ENCODE measurements at regions not wholly inside any gene's neighbourhood (a gene's known extent, or its start where the extent isn't known, plus 50 kb on each side); places are given as distances from the start of the nearest gene placed in this dataset.

- Histone ChIP-seq H3K4me3 (ENCODE audit: control extremely low read depth in 1 of 5, extremely low read depth in 1 of 5, insufficient read depth in 1 of 5, low read depth in 2 of 5, low read length in 4 of 5) (no peak overlapping the region), H3K9ac (ENCODE audit: low read length) (no peak overlapping the region), H3K36me3 (replicated peaks in 1 of 2; ENCODE audit: control extremely low read depth in 1 of 2, control insufficient read depth in 1 of 2, extremely low read depth in 1 of 2, insufficient read depth in 2 of 2, low read length in 1 of 2) (no peaks in the 10 kb centered on the region), H4K20me1 (ENCODE audit: control insufficient read depth, insufficient read depth, low read length, poor library complexity, severe bottlenecking) (no peaks in the 10 kb centered on the region), H3K9me3 (ENCODE audit: control extremely low read depth in 1 of 3, control insufficient read depth in 2 of 3, insufficient read depth in 1 of 3, low read length in 2 of 3) (no peaks in the 10 kb centered on the region), H3K27ac (ENCODE audit: low read length in 2 of 2) (no peak overlapping the region), H3K79me2 (ENCODE audit: control insufficient read depth, insufficient read depth, low read length) (no peaks in the 10 kb centered on the region), H3K4me1 (ENCODE audit: control insufficient read depth in 2 of 2, insufficient read depth in 2 of 2, low read length in 2 of 2) (no peaks in the 10 kb centered on the region), H3K4me2 (replicated peaks; ENCODE audit: low read depth, low read length, poor library complexity, severe bottlenecking) (no peak overlapping the region), H3K27me3 (replicated peaks in 1 of 4; ENCODE audit: control extremely low read depth in 1 of 4, control insufficient read depth in 3 of 4, insufficient read depth in 4 of 4, low read length in 3 of 4) (no peaks in the 10 kb centered on the region), H2AFZ (ENCODE audit: insufficient read depth, low read depth, low read length, poor library complexity, severe bottlenecking) (no peak overlapping the region)
- no peak overlapping the region for H3K4me3 Mint-ChIP-seq
- 71% methylated on average over 4 of the region's 9 CpGs for WGBS (ENCODE audit: insufficient coverage)
- DNase-seq, result no peak
- no peaks in the 10 kb centered on the region for H3K4me1 Mint-ChIP-seq
- ATAC-seq (ENCODE audit: low read depth), result no peak
- H3K9me3 Mint-ChIP-seq (ENCODE audit: insufficient read depth), result no peaks in the 10 kb centered on the region
- ChIA-PET CTCF (no interaction called here), POLR2A (no interaction called here)
- TF ChIP-seq CTCF (IDR thresholded peaks at IDR 0.05), result no peak
- no peak for TF ChIP-seq EZH2 (IDR thresholded peaks at IDR 0.05; ENCODE audit: borderline replicate concordance, insufficient read depth, low read depth, low read length, poor library complexity, severe bottlenecking)
- no peak overlapping the region for H3K27ac Mint-ChIP-seq
- intact Hi-C loops (cut with micrococcal nuclease), result no loop called here
- H3K27me3 Mint-ChIP-seq, result no peaks in the 10 kb centered on the region
These were observed 223.0 kb downstream of the SLC6A15 start for GRCh38 chr12:84689638-84690037.

- Mint-ChIP-seq H3K27ac (no peak overlapping the region), H3K4me3 (no peak overlapping the region), H3K4me1 (no peaks in the 10 kb centered on the region), H3K27me3 (no peaks in the 10 kb centered on the region), H3K9me3 (ENCODE audit: insufficient read depth) (no peaks in the 10 kb centered on the region)
- no peaks in the 10 kb centered on the region for H3K9me3 ChIP-seq (ENCODE audit: control extremely low read depth in 1 of 3, control insufficient read depth in 2 of 3, insufficient read depth in 1 of 3, low read length in 2 of 3)
- no peak overlapping the region for H3K9ac ChIP-seq (ENCODE audit: low read length)
- no peaks in the 10 kb centered on the region for H3K36me3 ChIP-seq (replicated peaks in 1 of 2; ENCODE audit: control extremely low read depth in 1 of 2, control insufficient read depth in 1 of 2, extremely low read depth in 1 of 2, insufficient read depth in 2 of 2, low read length in 1 of 2)
- ChIA-PET POLR2A (no interaction called here), CTCF (no interaction called here)
- H4K20me1 ChIP-seq (ENCODE audit: control insufficient read depth, insufficient read depth, low read length, poor library complexity, severe bottlenecking), result no peaks in the 10 kb centered on the region
- no peak overlapping the region for H2AFZ ChIP-seq (ENCODE audit: insufficient read depth, low read depth, low read length, poor library complexity, severe bottlenecking)
- ATAC-seq (ENCODE audit: low read depth), result no peak
- H3K4me3 ChIP-seq (ENCODE audit: control extremely low read depth in 1 of 5, extremely low read depth in 1 of 5, insufficient read depth in 1 of 5, low read depth in 2 of 5, low read length in 4 of 5), result no peak overlapping the region
- DNase-seq, result no peak
- TF ChIP-seq EZH2 (IDR thresholded peaks at IDR 0.05; ENCODE audit: borderline replicate concordance, insufficient read depth, low read depth, low read length, poor library complexity, severe bottlenecking) (no peak), CTCF (IDR thresholded peaks at IDR 0.05) (no peak)
- H3K79me2 ChIP-seq (ENCODE audit: control insufficient read depth, insufficient read depth, low read length), result no peaks in the 10 kb centered on the region
- no peaks in the 10 kb centered on the region for H3K27me3 ChIP-seq (replicated peaks in 1 of 4; ENCODE audit: control extremely low read depth in 1 of 4, control insufficient read depth in 3 of 4, insufficient read depth in 4 of 4, low read length in 3 of 4)
- no peaks in the 10 kb centered on the region for H3K4me1 ChIP-seq (ENCODE audit: control insufficient read depth in 2 of 2, insufficient read depth in 2 of 2, low read length in 2 of 2)
- intact Hi-C loops (cut with micrococcal nuclease), result no loop called here
- H3K4me2 ChIP-seq (replicated peaks; ENCODE audit: low read depth, low read length, poor library complexity, severe bottlenecking), result no peak overlapping the region
- no peak overlapping the region for H3K27ac ChIP-seq (ENCODE audit: low read length in 2 of 2)
These were observed 227.2 kb downstream of the SLC6A15 start for GRCh38 chr12:84685379-84685778.

Measured in B cell (primary cell).